CD4-positive, alpha-beta T cell treated with Interleukin-4 for 1 hour (primary cell): ENCODE measurements at regions not wholly inside any gene's neighbourhood (a gene's known extent, or its start where the extent isn't known, plus 50 kb on each side); places are given as distances from the start of the nearest gene placed in this dataset.
"Not testable (repeated sequence)": the region's sequence is repeated elsewhere in the genome, so short reads cannot be mapped to it uniquely, and the experiment has no call there.

Experiments
- DNase-seq, 2 donors: peaks; one replicate each; pipeline ENCODE4 v3.0.0-alpha.2; 2020 to 2022

DNA sequence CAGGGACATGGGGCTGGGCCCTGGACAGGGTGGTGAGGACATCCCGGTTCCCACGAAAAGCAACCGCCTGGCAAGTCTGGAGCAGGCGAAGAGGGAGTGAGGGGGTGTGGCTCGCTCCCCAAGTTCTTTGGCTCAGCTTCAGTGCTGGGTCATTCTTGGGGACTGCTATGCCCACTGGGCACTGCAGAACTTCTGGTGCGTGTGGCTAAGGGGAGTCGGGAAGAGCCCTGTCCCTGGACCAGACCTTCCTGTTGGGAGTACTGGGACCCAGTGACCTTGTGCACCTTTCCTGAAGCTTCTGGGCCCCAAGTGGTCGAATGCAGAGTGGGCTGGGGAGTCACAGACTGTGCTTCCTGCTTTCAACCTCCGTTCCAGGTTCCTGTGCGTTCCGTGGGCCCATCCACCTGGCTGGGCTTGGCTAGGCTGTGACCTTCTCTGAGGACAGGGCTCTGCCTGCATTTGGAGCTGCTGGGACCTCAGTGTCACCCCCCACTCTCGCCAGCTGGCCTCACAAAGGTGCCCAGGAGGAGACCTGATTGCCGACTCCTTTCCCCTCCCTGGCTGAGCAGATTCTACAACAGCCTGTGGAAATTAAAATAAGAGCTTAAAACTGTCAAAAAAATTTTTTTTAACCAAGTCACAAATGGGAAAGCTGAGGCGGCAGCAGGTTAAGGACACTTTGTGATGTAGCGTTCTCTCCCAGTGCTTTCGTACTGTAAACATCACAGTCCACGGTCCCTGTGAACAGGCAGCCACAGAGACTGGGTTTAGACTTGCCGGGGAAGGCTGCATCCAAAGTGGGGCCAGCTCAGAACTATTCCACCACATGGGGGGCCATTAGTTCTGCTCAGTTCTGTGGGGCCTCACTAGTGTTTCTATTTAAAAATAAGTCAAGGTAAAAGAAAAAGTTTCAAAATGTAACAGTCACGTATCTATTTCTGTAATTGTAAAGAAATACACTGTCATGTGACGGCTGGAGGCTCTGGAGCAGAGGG, 63.8 kb upstream of the WNT7B start:
- no peak for DNase-seq

DNA sequence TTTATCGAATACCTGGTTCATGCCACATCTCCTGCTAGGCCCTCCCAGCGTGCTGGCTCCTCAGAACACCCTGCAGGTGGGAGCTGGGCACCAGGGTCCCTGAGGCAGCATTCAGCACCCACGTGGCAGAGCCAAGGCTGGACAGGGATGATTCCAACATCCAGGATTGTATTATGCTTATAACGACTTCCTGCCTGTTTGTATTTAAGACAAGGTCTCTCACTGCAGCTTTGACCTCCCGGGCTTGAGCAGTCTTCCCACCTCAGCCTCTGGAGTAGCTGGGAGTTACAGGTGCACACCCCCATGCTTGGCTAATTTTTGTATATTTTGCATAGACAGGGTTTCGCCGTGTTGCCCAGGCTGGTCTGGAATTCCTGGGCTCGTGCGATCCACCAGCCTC, 64.7 kb upstream of the WNT7B start:
- no peak for DNase-seq

DNA sequence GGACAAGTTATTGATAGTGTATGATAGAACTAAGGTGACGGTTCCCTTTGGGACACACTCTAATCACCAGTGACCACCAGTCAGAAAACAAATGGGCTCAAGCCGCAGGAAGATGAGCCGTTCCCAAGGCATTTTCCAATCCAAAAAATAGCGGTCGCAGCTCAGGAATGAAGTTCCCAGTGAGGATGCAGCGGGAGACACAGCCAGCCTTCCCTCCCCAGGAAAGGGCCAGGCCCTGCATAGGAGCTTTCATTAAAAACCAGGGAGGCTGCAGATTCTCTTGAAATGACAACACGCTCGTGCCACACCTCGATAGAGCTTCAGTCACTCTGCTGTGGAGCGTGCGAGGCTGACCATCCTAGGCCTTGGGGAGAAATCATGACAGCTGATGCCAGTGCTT, 65.8 kb upstream of the WNT7B start:
- DNase-seq = no peak

GRCh38 chr22:46043339-46043738, 66.4 kb upstream of the WNT7B start:
- no peak for DNase-seq

DNA sequence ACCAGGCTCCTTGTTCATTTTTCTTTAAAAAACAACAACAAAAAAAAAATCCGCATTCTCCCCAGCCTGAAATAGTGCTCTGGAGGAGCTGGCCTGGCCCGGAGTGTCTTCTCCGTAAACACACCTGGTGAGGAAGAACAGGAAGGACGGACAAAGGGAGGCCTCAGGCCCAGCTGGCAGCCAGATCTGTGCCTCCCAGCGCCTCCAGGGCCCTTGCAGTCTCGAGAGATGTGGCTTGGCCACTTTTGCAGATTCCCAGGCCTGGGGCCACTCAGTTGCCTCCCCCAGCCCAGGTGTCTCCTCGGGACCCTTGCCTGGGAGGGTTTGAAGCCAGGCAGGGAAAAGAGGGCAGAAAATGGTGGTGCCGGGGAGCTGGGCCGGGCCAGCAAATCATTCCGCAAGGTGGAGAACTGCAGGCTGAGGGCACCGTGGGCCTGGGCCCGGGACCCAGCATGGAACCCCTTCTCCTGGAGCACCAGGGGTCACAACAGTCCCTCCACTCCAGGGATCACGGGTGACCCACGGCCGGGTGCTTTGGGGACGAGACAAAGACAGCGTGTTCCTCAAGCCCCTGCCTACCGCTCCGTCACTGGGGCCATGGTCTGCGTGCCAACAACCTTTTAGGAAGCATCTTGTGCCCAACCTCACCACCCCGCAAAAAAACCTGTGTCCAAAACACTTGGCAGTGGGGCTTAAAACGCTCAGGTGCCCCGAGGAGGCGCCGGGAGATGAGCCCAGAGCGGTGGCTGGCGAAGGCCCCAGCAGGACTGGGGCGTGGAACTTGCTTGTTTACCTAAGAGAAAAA, 67.1 kb upstream of the WNT7B start:
- DNase-seq = no peak

DNA sequence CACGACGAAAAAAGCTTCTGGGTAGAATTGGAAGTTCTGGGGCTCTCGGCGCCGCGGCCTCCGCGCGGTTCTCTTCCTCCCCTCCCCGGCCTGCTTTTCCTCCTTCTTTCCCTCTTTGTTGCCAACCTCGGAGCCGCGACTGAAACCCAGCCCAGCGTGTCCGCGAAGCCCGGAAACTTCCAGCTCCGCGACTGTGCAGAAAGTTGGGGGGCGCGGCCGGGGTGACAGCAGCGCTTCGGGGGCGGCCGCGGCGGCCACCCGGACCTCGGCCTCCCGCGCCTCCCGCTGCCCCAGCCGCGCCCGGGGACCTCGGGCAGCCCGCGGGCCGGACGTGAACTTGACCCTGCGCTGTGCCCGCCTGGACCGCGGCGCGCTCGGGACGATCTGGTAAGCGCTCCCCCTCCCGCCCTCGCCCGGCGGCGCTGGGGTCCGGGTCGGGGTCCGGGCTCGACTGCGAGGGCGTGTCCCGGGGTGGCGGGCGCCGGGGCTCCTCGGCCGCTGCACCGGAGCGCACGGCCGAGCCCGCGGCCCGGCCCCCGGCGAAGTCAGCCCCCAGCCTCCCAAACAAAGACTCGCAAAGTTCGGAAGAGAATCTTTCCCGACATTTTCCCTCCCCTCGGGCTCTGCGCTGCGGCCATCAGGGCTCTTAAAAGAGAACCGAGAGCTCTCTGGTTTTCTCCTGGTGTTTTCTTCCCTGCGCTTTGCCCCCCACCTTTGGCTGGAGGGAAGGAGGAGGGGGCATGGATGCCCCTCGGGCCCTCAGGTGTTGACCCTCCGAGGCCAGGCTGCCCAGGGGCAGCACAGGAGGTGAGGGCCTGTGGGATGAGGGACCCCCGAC, 67.9 kb upstream of the WNT7B start:
- DNase-seq = peak in 1 of 2 donors; percentile 9

- no peak for DNase-seq
Measured at GRCh38 chr22:46045459-46046298, 68.7 kb upstream of the WNT7B start.

DNA sequence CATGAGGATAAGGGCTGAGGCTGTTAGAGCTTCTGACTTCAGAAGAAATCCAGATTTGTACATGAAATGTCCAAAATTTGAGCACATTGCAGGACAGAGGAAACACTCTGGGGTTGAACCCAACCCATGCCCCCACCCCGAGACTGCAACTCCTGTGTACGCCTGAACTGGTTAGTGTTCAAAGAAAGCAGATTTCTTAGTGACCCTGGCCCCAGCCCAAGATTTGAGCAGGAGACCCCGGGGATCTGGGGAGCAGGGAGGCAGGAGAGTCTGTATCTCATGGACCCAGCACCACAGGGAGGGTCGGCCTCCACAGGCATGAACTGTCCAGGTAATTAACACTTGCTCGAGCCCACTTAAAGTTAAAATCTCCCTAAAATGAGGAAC, 69.3 kb upstream of the WNT7B start:
- DNase-seq = no peak

DNA sequence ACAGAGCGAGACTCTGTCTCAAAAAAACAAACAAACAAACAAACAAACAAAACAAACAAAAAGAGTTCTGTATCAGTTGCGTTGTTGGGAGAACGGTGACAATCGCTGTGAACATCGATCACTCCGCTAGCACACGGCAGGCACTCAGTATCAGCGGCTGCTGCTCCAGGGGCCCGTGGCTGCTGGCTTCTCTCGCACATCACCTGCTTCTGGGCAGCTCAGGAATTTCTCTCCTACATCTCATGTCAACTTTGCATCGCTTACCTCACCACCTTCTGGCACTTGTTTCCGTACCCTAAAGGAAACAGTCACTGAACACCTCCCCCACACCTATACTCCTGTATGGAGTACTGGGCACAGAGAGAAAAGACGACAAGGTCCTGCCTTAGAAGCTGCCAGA, 70.3 kb upstream of the WNT7B start:
- DNase-seq = no peak

DNA sequence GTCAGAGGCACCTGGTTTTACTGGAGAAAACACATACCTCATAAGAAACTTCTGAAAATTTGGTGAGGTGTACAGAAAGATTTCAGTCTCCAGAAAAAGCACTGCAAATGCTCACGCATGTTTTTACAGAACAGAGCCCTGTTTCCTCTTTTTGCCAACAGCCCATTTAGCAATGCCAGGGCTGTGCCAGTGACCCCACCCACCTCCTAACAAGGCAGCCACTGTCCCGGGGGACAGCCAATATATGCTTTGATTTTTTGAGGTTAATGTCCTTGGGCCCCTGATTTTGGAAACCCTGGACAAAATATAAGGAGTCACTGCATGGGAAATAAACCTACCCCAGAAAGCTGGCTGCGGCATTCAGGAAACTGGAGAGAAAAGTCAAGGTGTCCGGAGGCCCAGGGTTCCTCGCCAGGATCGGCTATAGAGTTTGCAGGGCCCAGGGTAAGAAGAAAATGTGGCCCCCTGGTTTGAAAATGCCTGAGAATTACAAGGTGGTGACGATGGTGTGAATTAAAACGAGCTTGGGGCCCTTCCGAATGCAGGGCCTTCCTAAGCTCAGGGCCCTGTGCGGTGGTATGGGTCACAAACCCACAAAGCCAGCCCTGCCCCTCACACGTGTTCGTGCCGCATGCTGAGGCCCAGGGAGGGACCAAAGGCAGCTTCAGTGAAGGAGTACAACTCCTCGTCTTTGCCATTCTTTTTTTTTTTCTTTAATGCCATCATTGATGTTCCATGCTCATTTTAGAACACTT, 71.1 kb upstream of the WNT7B start:
- DNase-seq = peak in 1 of 2 donors; percentile 36

GRCh38 chr22:46048661-46049060, 71.7 kb upstream of the WNT7B start:
- DNase-seq = not testable (repeated sequence)

DNA sequence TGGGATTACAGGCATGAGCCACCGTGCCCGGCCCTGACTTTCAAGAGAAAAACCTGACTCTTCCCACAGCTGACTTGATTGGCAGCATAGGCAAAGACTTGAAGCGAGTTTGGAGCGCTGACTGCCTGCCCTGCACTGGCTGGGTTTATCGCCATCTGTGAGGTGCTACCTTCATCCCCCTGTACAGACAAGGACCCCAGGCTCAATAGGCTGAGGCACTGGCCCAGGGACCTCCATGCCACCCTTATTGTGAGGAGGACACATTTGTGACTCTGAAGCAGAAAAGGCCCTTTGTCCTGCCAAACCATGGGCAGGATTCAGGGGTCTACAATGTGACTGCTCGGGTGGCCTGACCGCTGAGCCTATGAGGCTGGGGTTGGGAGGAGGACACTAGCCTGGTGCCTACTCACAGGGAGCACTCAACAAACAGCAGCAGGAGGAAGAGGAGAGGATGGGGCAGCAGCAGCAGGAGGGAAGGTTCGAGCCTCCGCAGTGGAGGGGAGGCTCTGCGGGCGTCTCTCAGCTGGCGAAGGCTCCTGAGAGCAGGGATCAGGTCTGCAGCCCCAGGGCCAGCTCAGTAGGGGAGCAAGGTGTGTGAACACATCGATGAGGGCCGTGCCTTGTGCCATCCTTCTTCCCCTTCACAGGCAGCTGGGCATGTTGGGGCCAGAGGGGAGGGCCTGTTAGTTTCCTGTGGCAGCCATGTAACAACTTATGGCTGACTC, 72.9 kb upstream of the WNT7B start:
- DNase-seq = no peak

DNA sequence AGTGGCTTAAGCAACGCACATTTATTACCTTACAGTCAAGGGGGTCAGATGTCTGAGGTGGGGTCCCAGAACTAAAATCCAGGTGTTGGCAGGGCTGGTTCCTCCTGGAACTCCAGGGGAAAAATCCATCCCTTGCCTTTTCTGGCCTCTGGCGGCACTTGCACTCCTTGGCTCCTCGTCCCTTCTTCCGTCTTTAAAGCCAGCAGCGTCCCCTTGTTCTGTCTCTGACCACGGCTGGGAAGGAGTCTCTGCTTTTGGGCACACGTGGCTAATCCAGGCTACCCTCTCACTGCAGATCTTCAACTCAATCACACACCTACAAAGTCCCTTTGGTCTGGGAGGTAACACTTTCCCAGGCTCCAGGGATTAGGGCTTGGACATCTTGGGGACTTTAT, 73.5 kb upstream of the WNT7B start:
- DNase-seq = no peak

GRCh38 chr22:46050916-46051614, 74.1 kb upstream of the WNT7B start:
- no peak for DNase-seq

- DNase-seq = no peak
Measured at GRCh38 chr22:46051646-46052045, 74.7 kb upstream of the WNT7B start.

DNA sequence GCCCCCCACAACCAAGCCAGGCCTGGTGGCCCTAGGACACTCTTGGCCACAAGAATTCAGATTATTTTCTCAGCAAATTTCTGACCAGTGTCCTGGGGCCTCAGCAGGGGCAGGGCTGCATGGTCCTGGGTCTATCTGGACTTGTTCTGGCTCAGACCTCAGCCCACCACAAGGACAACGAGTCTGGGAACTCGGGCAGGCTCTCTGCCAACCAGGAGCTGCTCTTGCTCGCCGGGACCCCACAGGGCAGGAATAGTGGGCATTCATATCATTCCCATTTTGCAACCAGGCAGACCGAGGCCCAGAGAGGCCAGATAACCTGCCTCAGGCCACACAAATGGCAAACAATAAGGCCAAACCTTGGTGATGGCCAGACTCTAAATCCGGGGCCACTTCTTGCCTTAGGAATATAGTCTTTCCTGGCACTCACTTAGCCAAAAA, 75.4 kb upstream of the WNT7B start:
- no peak for DNase-seq

DNA sequence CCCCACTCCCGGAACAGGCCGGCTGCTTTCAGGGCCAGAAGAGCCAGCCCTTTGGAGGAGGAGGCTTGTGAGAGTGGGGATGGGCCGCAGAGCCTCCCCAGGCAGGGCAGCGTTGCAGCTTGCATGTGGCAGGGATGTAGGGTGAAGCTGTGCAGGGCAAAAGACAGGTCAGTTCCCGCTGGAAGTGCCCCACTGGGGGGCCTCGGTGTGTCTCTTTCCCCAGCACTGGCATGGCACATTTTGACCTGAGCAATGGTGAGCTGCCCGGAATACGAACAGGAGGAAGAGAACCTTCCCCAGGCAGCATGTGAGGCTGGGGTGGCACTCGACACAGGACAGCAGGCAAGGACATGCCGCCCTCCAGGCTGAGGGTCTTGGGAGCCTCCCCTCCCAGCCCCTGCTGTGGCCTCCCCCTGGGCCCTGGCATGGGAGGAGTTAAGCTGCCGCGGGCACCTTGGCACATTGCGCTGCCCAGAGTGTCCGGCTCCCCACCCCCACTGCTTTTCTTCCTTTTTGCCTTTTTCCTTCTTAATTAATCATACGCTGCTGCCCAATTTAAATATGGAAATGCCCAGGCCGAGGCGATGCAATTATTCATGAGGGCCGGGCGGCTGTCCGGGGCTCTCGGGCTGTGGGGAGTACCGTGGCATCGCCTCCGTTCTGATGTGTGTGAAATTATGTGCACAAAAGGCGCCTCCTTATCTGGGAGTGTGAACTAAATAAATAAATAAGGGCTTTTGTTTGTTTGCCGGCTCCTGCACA, 76.0 kb upstream of the WNT7B start:
- no peak for DNase-seq

GRCh38 chr22:46053563-46054090, 76.7 kb upstream of the WNT7B start:
- peak; percentile 45 to 62 for DNase-seq
